IMR-90 (cell line): ENCODE measurements at regions not wholly inside any gene's neighbourhood (a gene's known extent, or its start where the extent isn't known, plus 50 kb on each side); places are given as distances from the start of the nearest gene placed in this dataset.

ENCODE experiments used
- ATAC-seq: fragments of 200-7000 bp; cut with Tn5 transposase; 2 replicates; pipeline ENCODE4 v1.9.1; 2020; ENCODE audit warnings: low read depth, mild to moderate bottlenecking, moderate library complexity
- BruUV-seq: library from RNA; stranded (reverse); fragments of 400-500 nt; replicated peaks from 2 replicates; lab custom pipeline; 2021; lab: Mats Ljungman, UMichigan
- CTCF ChIA-PET: fragments of 300-600 bp; formaldehyde crosslinking; extraction: SDS; loops from one replicate; lab custom pipeline; 2021; ENCODE audit warnings: antibody characterized with exemption; lab: Yijun Ruan, JAX
- POLR2A ChIA-PET: fragments of 300-600 bp; sonication (Branson Sonifier 250); formaldehyde crosslinking; loops from one replicate; lab custom pipeline; 2022; ENCODE audit warnings: antibody characterized with exemption; ENCODE audit not compliant: unreplicated experiment; lab: Charles Lee
- DNase-seq: peaks from one replicate; pipeline ENCODE4 v3.0.0; 2013
- H2AFZ ChIP-seq: replicated peaks from 2 replicates; pipeline ENCODE3; 2013; ENCODE audit warnings: low read length, mild to moderate bottlenecking; ENCODE audit not compliant: poor library complexity
- H2AK5ac ChIP-seq: 2 replicates; pipeline ENCODE4 v1.6.1; 2013; ENCODE audit warnings: low read depth, low read length, inconsistent platforms
- H2AK9ac ChIP-seq: replicated peaks from 2 replicates; pipeline ENCODE3; 2013; ENCODE audit warnings: mild to moderate bottlenecking, low read depth, low read length, moderate library complexity; ENCODE audit not compliant: poor library complexity
- H2BK120ac ChIP-seq: 2 replicates; pipeline ENCODE4 v1.6.1; 2013; ENCODE audit warnings: low read depth, low read length, inconsistent platforms
- H2BK15ac ChIP-seq: 3 replicates; pipeline ENCODE4 v1.6.1; 2013; ENCODE audit warnings: low read depth, low read length, inconsistent platforms
- H2BK20ac ChIP-seq: 2 replicates; pipeline ENCODE4 v1.6.1; 2013; ENCODE audit warnings: low read depth, mild to moderate bottlenecking, inconsistent platforms, low read length, moderate library complexity
- H2BK5ac ChIP-seq: 2 replicates; pipeline ENCODE4 v1.6.1; 2013; ENCODE audit warnings: mild to moderate bottlenecking, low read depth, low read length, inconsistent platforms; ENCODE audit not compliant: poor library complexity, severe bottlenecking
- H3K14ac ChIP-seq: replicated peaks from 2 replicates; pipeline ENCODE4 v1.6.1; 2013; ENCODE audit warnings: low read depth, low read length, inconsistent platforms
- H3K18ac ChIP-seq: 2 replicates; pipeline ENCODE4 v1.6.1; 2013; ENCODE audit warnings: low read depth, low read length, control low read depth
- H3K23ac ChIP-seq: 2 replicates; pipeline ENCODE4 v1.6.1; 2013; ENCODE audit warnings: low read depth, low read length, inconsistent platforms
- H3K27ac ChIP-seq: 2 replicates; pipeline ENCODE4 v1.5.1; 2013; ENCODE audit warnings: mild to moderate bottlenecking, control low read depth, low read length; ENCODE audit not compliant: insufficient read depth
- H3K27me3 ChIP-seq: 2 replicates; pipeline ENCODE4 v1.6.1; 2013; ENCODE audit warnings: low read length; ENCODE audit not compliant: control insufficient read depth, insufficient read depth
- H3K36me3 ChIP-seq: 2 replicates; pipeline ENCODE4 v1.6.1; 2013; ENCODE audit warnings: low read length, mixed read lengths; ENCODE audit not compliant: control insufficient read depth, insufficient read depth
- H3K4ac ChIP-seq: 2 replicates; pipeline ENCODE4 v1.6.1; 2013; ENCODE audit warnings: low read depth, low read length, inconsistent platforms
- H3K4me1 ChIP-seq: 2 replicates; pipeline ENCODE4 v1.6.1; 2013; ENCODE audit warnings: low read length, mixed read lengths; ENCODE audit not compliant: control insufficient read depth, insufficient read depth
- H3K4me2 ChIP-seq: 2 replicates; pipeline ENCODE4 v1.6.1; 2013; ENCODE audit warnings: low read depth, mild to moderate bottlenecking, control low read depth, low read length, moderate library complexity
- H3K4me3 ChIP-seq: 2 replicates; pipeline ENCODE4 v1.5.1; 2013; ENCODE audit warnings: low read depth, mild to moderate bottlenecking, control low read depth, low read length, moderate library complexity; ENCODE audit not compliant: insufficient read depth
- H3K56ac ChIP-seq: 2 replicates; pipeline ENCODE4 v1.6.1; 2013; ENCODE audit warnings: low read length, inconsistent platforms; ENCODE audit not compliant: insufficient read depth; ENCODE audit errors: extremely low read depth
- H3K79me1 ChIP-seq, 2 experiments: 2 replicates each; pipeline ENCODE4 v1.6.1; 2013; ENCODE audit warnings: low read length in 2 of 2, inconsistent platforms in 1 of 2, low read depth in 1 of 2
- H3K9ac ChIP-seq: 2 replicates; pipeline ENCODE4 v1.6.1; 2013; ENCODE audit warnings: low read depth, low read length, control low read depth
- H3K9me1 ChIP-seq: 2 replicates; pipeline ENCODE4 v1.6.1; 2013; ENCODE audit warnings: low read length, inconsistent platforms; ENCODE audit not compliant: insufficient read depth
- H3K9me3 ChIP-seq: 2 replicates; pipeline ENCODE4 v1.6.1; 2013; ENCODE audit warnings: low read length; ENCODE audit not compliant: control insufficient read depth, insufficient read depth
- H4K20me1 ChIP-seq: 2 replicates; pipeline ENCODE4 v1.6.1; 2013; ENCODE audit warnings: low read length, inconsistent platforms; ENCODE audit not compliant: insufficient read depth
- H4K5ac ChIP-seq: 2 replicates; pipeline ENCODE4 v1.6.1; 2013; ENCODE audit warnings: mild to moderate bottlenecking, low read depth, low read length, control low read depth
- H4K8ac ChIP-seq, 2 experiments: 2 replicates each; pipeline ENCODE4 v1.6.1; 2013; ENCODE audit warnings: low read depth in 2 of 2, low read length in 2 of 2, control low read depth in 1 of 2, inconsistent platforms in 1 of 2
- H4K91ac ChIP-seq: 2 replicates; pipeline ENCODE4 v1.6.1; 2013; ENCODE audit warnings: low read depth, low read length, inconsistent platforms; ENCODE audit not compliant: insufficient read depth
- BHLHE40 ChIP-seq: fragments of 150-350 bp; IDR thresholded peaks from 2 replicates; pipeline ENCODE4 v1.6.1; 2016; ENCODE audit warnings: mild to moderate bottlenecking, low read depth, low read length
- CEBPB ChIP-seq: IDR thresholded peaks from 2 replicates; pipeline ENCODE4 v1.6.1; 2012; ENCODE audit warnings: low read depth, low read length, improper control_type of control experiment
- CHD1 ChIP-seq: IDR thresholded peaks from 2 replicates; pipeline ENCODE4 v1.6.1; 2012; ENCODE audit warnings: low read depth, low read length, improper control_type of control experiment
- ELK1 ChIP-seq: fragments of 150-350 bp; IDR thresholded peaks from 2 replicates; pipeline ENCODE4 v1.6.1; 2016; ENCODE audit warnings: low read depth, mild to moderate bottlenecking, low read length, moderate library complexity, borderline replicate concordance
- FOS ChIP-seq: fragments of 150-350 bp; IDR thresholded peaks from 2 replicates; pipeline ENCODE4 v1.6.1; 2016; ENCODE audit warnings: low read depth, low read length
- MAFK ChIP-seq: IDR thresholded peaks from 2 replicates; pipeline ENCODE4 v1.6.1; 2012; ENCODE audit warnings: low read depth, low read length, improper control_type of control experiment
- MXI1 ChIP-seq: IDR thresholded peaks from 2 replicates; pipeline ENCODE4 v1.6.1; 2012; ENCODE audit warnings: low read depth, mild to moderate bottlenecking, low read length, moderate library complexity, borderline replicate concordance
- POLR2A ChIP-seq: IDR thresholded peaks from 2 replicates; pipeline ENCODE4 v1.6.1; 2012; ENCODE audit warnings: mild to moderate bottlenecking, low read depth, low read length
- RAD21 ChIP-seq: IDR thresholded peaks from 2 replicates; pipeline ENCODE4 v1.6.1; 2012; ENCODE audit warnings: low read length, improper control_type of control experiment
- RCOR1 ChIP-seq: IDR thresholded peaks from 2 replicates; pipeline ENCODE4 v1.6.1; 2012; ENCODE audit warnings: mild to moderate bottlenecking, low read length, improper control_type of control experiment; ENCODE audit not compliant: insufficient replicate concordance
- RFX5 ChIP-seq: IDR thresholded peaks from 2 replicates; pipeline ENCODE4 v1.8.0; 2012; ENCODE audit warnings: low read depth, mild to moderate bottlenecking, low read length, moderate library complexity
- USF2 ChIP-seq: fragments of 150-350 bp; IDR thresholded peaks from 2 replicates; pipeline ENCODE4 v1.6.1; 2017; ENCODE audit warnings: mild to moderate bottlenecking, antibody characterized with exemption, low read length, low read depth
- dilution Hi-C: fragments of 300-500 bp; cut with HindIII; formaldehyde crosslinking; loops from one replicate; pipeline ENCODE4 v1.14.3; 2018; ENCODE audit warnings: low sequenced_read_pairs; ENCODE audit not compliant: unreplicated experiment
- in situ Hi-C: fragments of 300-500 bp; cut with MboI; formaldehyde crosslinking; loops from 3 replicates; pipeline ENCODE4 v1.14.3; 2019; ENCODE audit warnings: low sequenced_read_pairs, inconsistent platforms, mixed read lengths
- intact Hi-C: fragments of 100-400 bp; cut with micrococcal nuclease; formaldehyde crosslinking; loops from 2 replicates; pipeline ENCODE4 v1.10.0; 2022

GRCh38 chr7:42550706-42551470 is 313.9 kb upstream of the GLI3 start:
- H2BK5ac ChIP-seq = no peak overlapping the region

More at GRCh38 chr7:42550706-42551470, 313.9 kb upstream of the GLI3 start:
- H3K27ac ChIP-seq = no peak overlapping the region
- no peak overlapping the region for H3K9ac ChIP-seq
- H3K9me1 ChIP-seq = no peaks in the 10 kb centered on the region
- H3K27me3 ChIP-seq = no peaks in the 10 kb centered on the region
- H4K91ac ChIP-seq = no peak overlapping the region
- dilution Hi-C loops (no loop called here), in situ Hi-C loops (no loop called here), intact Hi-C loops (no loop called here)
- ATAC-seq = no peak
- BruUV-seq = no TSS peak
- H3K36me3 ChIP-seq = no peaks in the 10 kb centered on the region
- no peak overlapping the region for H4K8ac ChIP-seq
- no peak overlapping the region for H3K4ac ChIP-seq
- no peak overlapping the region for H3K18ac ChIP-seq
- H3K14ac ChIP-seq = no peak overlapping the region
- H2AK5ac ChIP-seq = no peak overlapping the region
- H2BK15ac ChIP-seq = no peak overlapping the region
- no peak for DNase-seq
- no peak overlapping the region for H4K5ac ChIP-seq
- no peak overlapping the region for H3K4me2 ChIP-seq
- H2BK120ac ChIP-seq = no peak overlapping the region
- H2BK20ac ChIP-seq = no peak overlapping the region
- TF ChIP-seq RFX5 (no peak), FOS (no peak), USF2 (no peak), MAFK (no peak), CHD1 (no peak), BHLHE40 (no peak), RAD21 (no peak), ELK1 (no peak), CEBPB (no peak), POLR2A (no peak), RCOR1 (no peak), MXI1 (no peak)
- H4K20me1 ChIP-seq = no peaks in the 10 kb centered on the region
- no peaks in the 10 kb centered on the region for H3K9me3 ChIP-seq
- H2AK9ac ChIP-seq = no peak overlapping the region
- no peak overlapping the region for H3K4me3 ChIP-seq
- POLR2A ChIA-PET = no interaction called here
- H3K79me1 ChIP-seq = no peaks in the 10 kb centered on the region
- H3K4me1 ChIP-seq = no peaks in the 10 kb centered on the region
- CTCF ChIA-PET = no interaction called here
- H3K56ac ChIP-seq = no peak overlapping the region
- no peak overlapping the region for H2AFZ ChIP-seq
- no peak overlapping the region for H3K23ac ChIP-seq
